ENCODE measurements at regions not wholly inside any gene's neighbourhood (a gene's known extent, or its start where the extent isn't known, plus 50 kb on each side); places are given as distances from the start of the nearest gene placed in this dataset.
"Not testable (repeated sequence)": the region's sequence is repeated elsewhere in the genome, so short reads cannot be mapped to it uniquely, and the experiment has no call there.

- peak; percentile 82 for DNase-seq
These were observed 51.2 kb upstream of the SEC16B start for GRCh38 chr1:178020968-178021640.

- no peak for DNase-seq
These were observed 52.1 kb upstream of the SEC16B start for GRCh38 chr1:178021950-178022349.

- DNase-seq = no peak
These were observed 53.3 kb upstream of the SEC16B start for GRCh38 chr1:178023181-178023618.

GRCh38 chr1:178024504-178024903 lies 54.6 kb upstream of the SEC16B start:
- no peak for DNase-seq

- no peak for DNase-seq
These were observed 55.9 kb upstream of the SEC16B start for GRCh38 chr1:178025613-178026356.

GRCh38 chr1:178028841-178029481 lies 59.1 kb upstream of the SEC16B start:
- no peak for DNase-seq

GRCh38 chr1:178030467-178030866 lies 60.6 kb upstream of the SEC16B start:
- DNase-seq = no peak

GRCh38 chr1:178031856-178032320 lies 62.0 kb upstream of the RASAL2 start:
- DNase-seq = peak; percentile 85

GRCh38 chr1:178033019-178033418 lies 60.9 kb upstream of the RASAL2 start:
- DNase-seq = no peak

- DNase-seq = no peak
These were observed 59.2 kb upstream of the RASAL2 start for GRCh38 chr1:178034676-178035075.

- no peak for DNase-seq
These were observed 57.8 kb upstream of the RASAL2 start for GRCh38 chr1:178036090-178036489.

GRCh38 chr1:178037510-178038253 lies 56.2 kb upstream of the RASAL2 start:
- peak; percentile 92 for DNase-seq

GRCh38 chr1:178038372-178038771 lies 55.5 kb upstream of the RASAL2 start:
- no peak for DNase-seq

GRCh38 chr1:178039891-178040290 lies 54.0 kb upstream of the RASAL2 start:
- no peak for DNase-seq

GRCh38 chr1:178043940-178044339 lies 50.0 kb upstream of the RASAL2 start:
- not testable (repeated sequence) for DNase-seq

Data from NCI-H146 (cell line).